LNCAP (cell line): ENCODE measurements at regions not wholly inside any gene's neighbourhood (a gene's known extent, or its start where the extent isn't known, plus 50 kb on each side); places are given as distances from the start of the nearest gene placed in this dataset.

Source experiments
- TF ChIP-seq, protein P1 (sequence below): fragments of 450-650 bp; IDR thresholded peaks from 2 replicates; pipeline ENCODE4 v1.5.1; 2017; ENCODE audit warnings: mild to moderate bottlenecking

DNA sequence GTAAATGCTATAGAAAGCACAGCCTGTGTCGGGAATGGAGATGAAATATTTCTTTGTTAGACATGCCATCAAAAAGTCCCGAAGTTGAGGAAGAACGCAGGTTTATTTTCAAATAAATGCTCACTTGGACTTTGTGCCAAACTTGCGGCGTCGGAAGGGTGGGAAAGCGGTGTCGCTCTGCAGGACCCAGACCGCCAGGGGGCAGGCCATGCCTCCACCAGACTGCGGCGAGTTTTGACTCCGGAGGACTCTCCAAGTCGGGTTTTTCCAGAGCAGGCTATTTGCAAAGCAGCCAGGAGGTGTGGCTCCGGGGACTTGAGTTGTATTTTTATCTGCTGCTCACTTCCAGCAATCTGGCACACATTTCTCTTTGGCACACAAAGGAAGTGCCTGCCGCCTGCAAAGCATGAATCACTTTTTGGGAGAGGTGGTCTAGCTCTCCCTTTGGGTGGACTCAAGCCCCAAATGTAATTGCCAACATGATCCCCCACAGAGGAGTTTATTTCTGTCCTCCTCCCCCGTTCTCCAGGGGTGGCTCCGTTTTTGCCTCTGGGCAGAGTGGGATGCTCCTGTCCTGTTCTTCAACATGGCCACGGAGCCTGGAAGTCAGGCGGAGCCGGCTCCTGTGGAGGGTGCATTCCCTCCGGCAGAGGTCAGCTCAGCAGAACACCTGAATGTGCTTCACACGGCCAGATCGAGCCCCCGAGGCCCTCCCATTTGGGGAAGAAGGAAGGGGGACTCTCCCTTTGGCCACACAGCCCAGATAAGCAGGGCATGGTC lies 82.3 kb upstream of the GPR26 start:
- TF ChIP-seq, protein P1, sequence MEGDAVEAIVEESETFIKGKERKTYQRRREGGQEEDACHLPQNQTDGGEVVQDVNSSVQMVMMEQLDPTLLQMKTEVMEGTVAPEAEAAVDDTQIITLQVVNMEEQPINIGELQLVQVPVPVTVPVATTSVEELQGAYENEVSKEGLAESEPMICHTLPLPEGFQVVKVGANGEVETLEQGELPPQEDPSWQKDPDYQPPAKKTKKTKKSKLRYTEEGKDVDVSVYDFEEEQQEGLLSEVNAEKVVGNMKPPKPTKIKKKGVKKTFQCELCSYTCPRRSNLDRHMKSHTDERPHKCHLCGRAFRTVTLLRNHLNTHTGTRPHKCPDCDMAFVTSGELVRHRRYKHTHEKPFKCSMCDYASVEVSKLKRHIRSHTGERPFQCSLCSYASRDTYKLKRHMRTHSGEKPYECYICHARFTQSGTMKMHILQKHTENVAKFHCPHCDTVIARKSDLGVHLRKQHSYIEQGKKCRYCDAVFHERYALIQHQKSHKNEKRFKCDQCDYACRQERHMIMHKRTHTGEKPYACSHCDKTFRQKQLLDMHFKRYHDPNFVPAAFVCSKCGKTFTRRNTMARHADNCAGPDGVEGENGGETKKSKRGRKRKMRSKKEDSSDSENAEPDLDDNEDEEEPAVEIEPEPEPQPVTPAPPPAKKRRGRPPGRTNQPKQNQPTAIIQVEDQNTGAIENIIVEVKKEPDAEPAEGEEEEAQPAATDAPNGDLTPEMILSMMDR: peak; percentile 95

- TF ChIP-seq, protein P1: no peak
Observed at GRCh38 chr10:123584419-123584775, 81.8 kb upstream of the GPR26 start.

GRCh38 chr10:123585477-123586445 lies 80.4 kb upstream of the GPR26 start:
- TF ChIP-seq, protein P1: no peak

- TF ChIP-seq, protein P1: no peak
Observed at GRCh38 chr10:123587110-123587509, 79.0 kb upstream of the GPR26 start.

- TF ChIP-seq, protein P1: no peak
Observed at GRCh38 chr10:123588386-123588914, 77.7 kb upstream of the GPR26 start.

DNA sequence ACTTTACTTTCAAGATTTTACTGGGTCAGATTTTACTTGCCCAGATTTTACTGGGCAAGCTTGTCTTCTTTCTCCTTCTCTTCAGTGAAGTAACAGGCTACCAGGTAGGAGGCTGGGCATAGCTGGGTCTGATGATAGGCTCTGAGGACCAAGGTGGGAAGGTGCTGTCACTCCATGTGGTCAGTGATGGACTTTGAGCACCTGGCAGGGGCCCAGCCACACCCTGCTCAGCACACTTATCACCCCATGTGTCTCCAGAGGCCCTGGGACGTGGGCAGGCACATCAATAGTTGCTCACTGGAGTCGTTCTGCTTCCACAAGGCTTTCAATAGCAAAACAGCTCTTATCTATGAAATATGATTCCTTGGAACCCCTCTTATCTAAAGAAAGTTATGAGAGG lies 70.5 kb upstream of the GPR26 start:
- TF ChIP-seq, protein P1: no peak

- TF ChIP-seq, protein P1: no peak
Observed at GRCh38 chr10:123597676-123598075, 68.5 kb upstream of the GPR26 start.
